Superior temporal gyrus (tissue), 1 donor: ENCODE measurements at regions not wholly inside any gene's neighbourhood (a gene's known extent, or its start where the extent isn't known, plus 50 kb on each side); places are given as distances from the start of the nearest gene placed in this dataset.

Source experiments
- DNase-seq: peaks from one replicate; pipeline ENCODE4 v3.0.0-alpha.2; 2016; ENCODE audit errors: extremely low spot score

DNA sequence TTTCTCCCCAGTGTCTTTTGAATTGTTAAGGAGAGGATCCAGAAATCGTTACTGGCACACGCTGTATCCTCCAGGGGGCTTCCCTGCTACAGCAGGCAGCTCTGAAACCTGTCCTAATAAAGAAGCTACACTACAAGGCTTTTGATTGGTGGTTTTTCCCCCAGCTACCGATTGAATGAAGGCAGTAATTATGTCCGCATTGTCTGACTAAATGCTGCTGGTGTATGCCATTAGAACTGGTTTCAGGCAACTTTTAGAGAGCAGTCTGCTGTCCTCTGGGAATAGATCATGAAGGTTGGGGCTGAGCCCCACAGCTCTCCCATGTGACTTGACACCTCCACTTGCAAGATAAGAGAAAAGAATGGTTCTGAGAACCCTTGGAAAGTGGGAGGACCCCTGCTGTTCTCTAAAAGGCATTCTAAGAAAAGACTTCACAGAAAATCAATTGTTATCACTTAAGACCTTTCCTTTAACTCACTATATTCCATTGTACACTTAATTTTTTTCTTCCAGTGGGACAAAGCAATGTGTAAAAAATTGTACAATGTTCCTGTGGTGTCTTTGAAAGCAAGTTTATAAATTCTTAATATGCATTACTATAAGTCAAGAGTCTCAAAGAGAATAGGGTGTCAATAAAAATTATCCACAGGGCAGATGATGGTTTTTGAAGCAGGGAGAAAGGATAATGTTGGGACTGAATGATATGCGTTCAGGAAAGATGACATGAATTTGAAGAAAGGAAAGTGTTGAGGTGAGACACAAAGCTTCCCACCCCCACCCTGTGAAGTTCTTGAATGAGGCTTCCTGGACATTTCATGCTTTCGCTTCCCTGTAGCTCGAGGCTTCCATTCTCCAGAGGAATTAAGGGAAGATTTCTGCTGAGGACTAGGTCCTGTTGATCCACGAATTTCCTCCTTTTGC lies 53.0 kb upstream of the DAZL start:
- no peak for DNase-seq

GRCh38 chr3:16658925-16659793 lies 53.9 kb upstream of the DAZL start:
- DNase-seq = no peak

- DNase-seq = no peak
Observed at GRCh38 chr3:16663854-16664712, 58.9 kb upstream of the DAZL start.

- DNase-seq = no peak
Observed at GRCh38 chr3:16665282-16665741, 60.1 kb upstream of the DAZL start.

DNA sequence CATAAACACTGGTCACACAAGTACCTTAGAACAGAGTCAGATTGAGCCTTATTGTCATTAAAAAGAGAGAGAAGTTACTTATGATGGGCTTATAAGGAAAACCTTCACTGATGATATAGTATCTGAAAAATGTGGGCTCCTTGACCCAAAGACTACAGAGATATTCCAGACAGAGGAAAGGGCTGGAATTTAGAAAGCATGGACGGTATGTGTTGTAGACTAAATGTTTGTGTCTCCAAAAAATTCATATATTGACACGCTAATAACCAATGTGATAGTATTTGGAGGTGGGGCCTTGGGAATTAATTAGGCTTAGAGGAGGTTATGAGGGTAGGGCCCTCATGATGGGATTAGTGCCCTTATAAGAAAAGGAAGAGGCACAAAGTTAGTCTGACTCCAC lies 61.0 kb upstream of the DAZL start:
- no peak for DNase-seq

DNA sequence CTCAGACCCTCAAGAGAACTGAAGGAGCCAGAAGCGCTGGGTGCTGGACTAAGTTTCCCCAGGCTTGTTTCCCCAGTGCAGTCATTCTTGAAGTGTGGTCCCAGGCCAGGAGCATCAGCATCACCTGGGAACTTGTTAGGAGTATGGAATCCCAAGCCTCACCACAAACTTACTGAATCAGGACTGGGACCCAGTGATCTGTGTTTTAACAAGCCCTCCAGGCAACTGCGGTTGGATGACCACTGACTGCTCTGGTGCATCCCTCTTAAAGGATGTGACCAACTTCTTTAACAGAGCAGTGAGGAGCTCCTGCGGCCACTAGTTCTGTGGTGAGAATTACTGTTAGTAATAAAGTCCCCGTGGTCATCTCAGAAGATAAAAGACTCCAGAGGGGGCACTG lies 62.4 kb upstream of the DAZL start:
- no peak for DNase-seq

GRCh38 chr3:16668776-16669545 lies 63.7 kb upstream of the DAZL start:
- DNase-seq = no peak

- no peak for DNase-seq
Observed at GRCh38 chr3:16670191-16670590, 65.0 kb upstream of the DAZL start.

GRCh38 chr3:16671690-16672089 lies 66.5 kb upstream of the DAZL start:
- no peak for DNase-seq

- DNase-seq = no peak
Observed at GRCh38 chr3:16673530-16673929, 68.3 kb upstream of the DAZL start.

- no peak for DNase-seq
Observed at GRCh38 chr3:16675805-16676204, 70.6 kb upstream of the DAZL start.

DNA sequence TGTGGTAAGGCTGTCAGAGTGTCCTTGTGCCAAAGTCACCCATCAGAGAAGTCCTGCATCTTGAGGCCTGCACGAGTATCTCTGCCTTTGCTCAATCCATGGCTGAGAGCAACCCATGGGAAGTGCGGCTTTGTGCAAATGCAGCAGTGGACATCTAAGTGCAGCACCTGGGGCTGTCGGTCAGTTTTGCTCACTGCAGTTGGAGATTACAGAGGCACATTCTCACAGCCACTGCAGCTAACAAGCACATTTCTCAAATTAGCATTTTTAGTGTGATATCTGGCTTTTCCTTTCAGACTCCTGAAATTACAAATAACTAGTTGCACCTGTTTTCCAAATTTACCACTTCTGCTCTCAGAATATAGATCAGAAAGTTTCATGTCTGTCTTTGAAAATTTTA lies 81.5 kb upstream of the DAZL start:
- DNase-seq = no peak

GRCh38 chr3:16687221-16687620 lies 82.0 kb upstream of the DAZL start:
- DNase-seq = no peak

- DNase-seq = no peak
Observed at GRCh38 chr3:16692486-16693344, 87.5 kb upstream of the DAZL start.

DNA sequence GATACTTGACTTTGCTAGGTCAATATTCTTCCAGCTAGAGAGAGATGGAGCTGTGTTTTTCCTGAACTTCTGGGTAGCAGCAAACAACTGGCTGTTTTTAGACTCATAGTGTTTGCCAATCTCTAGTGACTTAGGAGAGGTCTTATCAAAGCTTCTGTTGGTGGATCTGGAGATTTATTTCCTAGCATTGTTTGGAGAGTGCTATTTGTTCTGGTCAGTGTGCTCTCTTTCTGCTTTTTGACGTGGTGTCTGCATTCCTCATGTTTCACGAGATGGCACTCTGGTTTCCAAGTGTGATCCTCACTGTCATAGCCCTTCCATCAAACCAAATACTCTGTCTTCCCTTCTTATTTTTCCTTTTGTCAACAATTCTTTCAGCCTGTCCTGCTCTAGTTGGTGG lies 88.6 kb upstream of the DAZL start:
- DNase-seq = no peak

DNA sequence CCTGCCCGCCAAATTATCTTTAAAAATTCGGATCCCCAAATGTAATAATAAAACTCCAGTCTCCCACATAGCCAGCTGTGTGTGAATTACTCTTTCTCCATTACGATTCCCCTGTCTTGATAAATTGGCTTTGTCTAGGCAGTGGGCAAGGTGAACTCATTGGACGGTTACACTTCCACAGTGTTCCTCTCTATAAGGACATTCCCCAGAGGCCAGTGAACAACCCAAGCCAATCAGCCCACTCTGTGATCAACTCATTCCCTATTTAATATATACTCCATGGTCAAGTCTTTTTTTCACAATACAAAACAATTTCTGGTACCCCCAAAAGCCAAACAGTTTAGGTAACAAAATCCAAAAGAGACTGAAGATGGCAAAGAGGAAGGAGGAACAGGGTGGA lies 90.5 kb upstream of the DAZL start:
- no peak for DNase-seq

- no peak for DNase-seq
Observed at GRCh38 chr3:16697443-16698147, 92.4 kb upstream of the DAZL start.

DNA sequence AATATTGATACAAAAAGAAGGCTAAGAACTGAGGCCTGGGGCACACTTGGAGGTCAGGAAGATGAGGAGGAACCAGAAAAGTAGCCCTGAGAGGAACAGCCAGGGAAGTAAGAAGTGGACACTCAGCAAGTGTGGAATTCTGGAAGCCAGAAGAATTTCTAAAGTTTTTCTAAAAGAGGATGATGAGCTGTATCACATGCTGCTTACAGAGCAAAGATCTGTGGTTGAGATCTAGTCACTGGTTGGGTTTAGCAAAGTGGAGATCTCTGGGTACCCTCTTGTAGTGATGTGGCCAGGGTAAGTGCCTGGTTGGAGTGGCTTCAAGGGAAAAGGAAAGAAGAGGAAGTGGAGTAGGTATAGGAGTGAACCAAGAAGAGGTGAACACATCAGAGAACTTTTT lies 95.4 kb upstream of the DAZL start:
- DNase-seq = no peak

- DNase-seq = no peak
Observed at GRCh38 chr3:16704941-16705340, 99.7 kb upstream of the DAZL start.
